GM12892 (cell line): ENCODE measurements at regions not wholly inside any gene's neighbourhood (a gene's known extent, or its start where the extent isn't known, plus 50 kb on each side); places are given as distances from the start of the nearest gene placed in this dataset.

Source experiments
- DNase-seq: peaks from one replicate; pipeline ENCODE4 v3.0.0; 2011; ENCODE audit not compliant: insufficient read length
- FAIRE-seq: peaks from 2 replicates; lab custom pipeline; 2011; peaks lifted over from hg19 to GRCh38; lab: Jason Lieb, UNC
- POLR2A ChIP-seq: IDR thresholded peaks from 2 replicates; pipeline ENCODE4 v1.6.1; 2011; ENCODE audit warnings: low read depth, low read length, control low read depth
- POLR2AphosphoS5 ChIP-seq: IDR thresholded peaks from 2 replicates; pipeline ENCODE4 v1.6.1; 2011; ENCODE audit warnings: low read depth, low read length, control low read depth
- TAF1 ChIP-seq: IDR thresholded peaks from 2 replicates; pipeline ENCODE4 v1.6.1; 2011; ENCODE audit warnings: low read depth, mild to moderate bottlenecking, control low read depth, low read length, borderline replicate concordance

DNA sequence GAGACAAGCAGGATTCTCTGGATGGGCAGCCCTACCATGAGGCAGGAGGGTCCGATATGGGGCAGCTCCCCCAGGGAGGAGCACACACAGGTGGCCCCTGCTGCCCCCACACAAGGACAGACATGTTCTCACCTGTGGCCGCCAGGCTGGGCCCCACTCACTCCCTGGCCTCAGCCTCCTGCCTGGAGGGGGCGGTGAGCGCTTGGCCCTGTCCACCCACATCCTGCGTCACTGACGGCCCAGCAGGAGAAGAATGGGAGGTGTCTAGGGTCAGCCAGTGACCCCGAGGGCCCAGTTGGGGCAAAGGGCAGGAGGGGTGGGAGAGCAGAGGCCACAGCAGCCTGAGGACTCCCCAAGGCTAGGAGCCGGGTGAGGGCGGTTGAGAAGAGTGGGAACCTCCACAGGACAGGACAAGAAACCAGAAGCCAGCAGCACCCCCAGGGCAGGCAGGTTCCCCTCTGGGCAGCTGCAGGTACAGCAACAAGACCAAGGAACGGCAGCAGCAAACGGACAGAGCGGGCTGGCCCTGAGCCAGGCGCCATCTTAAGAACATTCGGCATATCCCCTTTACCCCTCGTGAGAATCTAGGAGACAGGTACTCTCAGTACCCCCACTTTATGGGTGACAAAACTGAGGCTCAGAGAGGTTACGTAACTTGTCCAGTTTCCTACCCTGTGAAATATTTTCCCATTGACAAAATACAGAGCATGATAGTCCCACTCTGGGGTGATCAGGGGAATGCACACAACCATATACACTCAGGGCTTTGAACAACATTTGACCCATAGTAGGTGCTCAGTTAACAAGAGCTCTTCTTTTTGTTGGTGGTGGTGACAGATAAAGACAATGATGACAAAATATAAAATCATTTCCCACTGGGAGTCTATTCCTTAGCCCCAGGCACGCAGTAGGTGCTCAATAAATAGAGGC, 74.3 kb downstream of the NCOR2 start:
- TF ChIP-seq POLR2AphosphoS5 (no peak), TAF1 (no peak), POLR2A (no peak)
- FAIRE-seq (no peak), DNase-seq (no peak)

DNA sequence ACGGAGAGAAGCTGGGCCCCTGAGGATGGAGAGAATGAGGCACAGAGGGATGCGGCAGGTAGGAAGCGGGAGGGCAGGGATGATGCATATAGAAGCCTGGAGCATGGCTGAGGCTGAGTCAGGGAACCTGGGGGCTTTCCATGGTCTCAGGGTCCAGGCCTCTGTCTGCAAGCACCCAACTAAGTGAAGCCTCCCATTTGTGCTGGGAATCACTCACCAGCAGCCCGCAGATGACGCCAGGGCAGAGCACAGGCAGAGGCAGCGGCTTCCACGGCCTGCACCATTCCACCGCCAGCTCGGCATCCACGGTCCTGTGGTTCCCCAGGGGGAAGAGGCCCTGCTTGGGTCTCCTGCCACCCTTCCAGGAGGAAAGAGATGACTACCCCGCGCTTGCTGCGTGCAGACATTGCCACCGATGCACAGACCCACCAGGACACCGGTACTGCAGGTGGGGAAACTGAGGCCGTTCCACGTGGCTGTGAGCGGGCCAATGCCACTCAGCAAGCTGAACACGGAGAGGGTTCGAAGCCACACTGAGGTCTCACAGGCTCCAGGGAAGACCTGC, 75.5 kb downstream of the NCOR2 start:
- DNase-seq: no peak
- TF ChIP-seq TAF1 (no peak), POLR2AphosphoS5 (no peak), POLR2A (no peak)
- no peak for FAIRE-seq

DNA sequence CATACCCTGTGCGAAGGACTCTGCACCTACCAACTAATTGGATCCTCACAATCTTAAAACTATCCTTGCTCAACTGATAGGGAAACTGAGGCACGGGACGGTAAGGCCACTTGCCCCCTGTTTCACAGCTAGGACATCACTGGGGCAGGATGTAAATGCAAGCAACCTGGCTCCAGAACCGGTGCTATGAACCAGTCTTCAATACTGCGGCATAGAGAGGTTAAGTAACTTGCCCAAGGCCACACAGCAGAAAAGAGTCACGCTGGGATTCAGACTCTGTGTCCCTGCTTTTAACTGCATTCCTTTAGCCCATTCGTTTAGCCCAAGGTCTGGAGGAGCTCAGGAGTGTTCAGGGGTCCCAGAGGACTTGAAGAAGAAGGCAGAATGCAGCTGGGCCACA, 76.1 kb downstream of the NCOR2 start:
- no peak for TF ChIP-seq POLR2A
- no peak for TF ChIP-seq TAF1
- TF ChIP-seq POLR2AphosphoS5: no peak
- DNase-seq: no peak
- FAIRE-seq: no peak

DNA sequence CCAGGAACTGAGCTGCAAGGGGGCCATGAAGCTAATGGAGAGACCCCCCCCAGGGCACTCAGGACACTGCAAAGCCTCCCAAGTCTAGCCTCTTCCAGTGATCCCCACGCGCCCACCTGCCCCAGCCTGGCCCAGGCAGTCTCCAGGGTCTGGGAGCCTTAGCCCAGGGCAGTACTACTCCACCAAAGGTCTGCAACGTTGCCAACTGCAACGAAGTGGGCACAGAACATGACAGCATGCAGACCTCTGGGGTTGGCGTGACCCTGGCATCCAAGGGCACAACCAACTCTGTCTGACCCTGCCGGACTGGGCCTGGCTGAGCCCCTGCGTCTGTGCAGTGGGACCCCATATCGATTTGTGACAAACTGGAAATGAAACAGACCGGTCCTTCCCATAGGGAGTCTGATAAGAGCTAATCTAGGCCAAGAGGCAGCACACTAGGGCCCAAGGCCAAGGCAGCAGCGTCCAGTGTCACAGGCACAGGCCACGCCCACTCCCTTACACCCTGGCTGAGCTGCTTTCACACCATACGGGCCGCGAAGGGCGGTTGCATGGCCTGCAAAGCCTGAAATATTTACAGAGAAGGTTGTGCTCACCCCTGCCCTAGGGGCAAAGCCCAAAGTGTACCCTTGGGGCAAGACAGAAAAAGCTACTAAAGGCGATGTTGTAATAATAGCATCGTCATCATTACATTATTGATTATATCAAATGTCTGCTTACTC, 76.7 kb downstream of the NCOR2 start:
- TF ChIP-seq POLR2A (no peak), TAF1 (no peak), POLR2AphosphoS5 (no peak)
- no peak for DNase-seq
- FAIRE-seq: no peak

DNA sequence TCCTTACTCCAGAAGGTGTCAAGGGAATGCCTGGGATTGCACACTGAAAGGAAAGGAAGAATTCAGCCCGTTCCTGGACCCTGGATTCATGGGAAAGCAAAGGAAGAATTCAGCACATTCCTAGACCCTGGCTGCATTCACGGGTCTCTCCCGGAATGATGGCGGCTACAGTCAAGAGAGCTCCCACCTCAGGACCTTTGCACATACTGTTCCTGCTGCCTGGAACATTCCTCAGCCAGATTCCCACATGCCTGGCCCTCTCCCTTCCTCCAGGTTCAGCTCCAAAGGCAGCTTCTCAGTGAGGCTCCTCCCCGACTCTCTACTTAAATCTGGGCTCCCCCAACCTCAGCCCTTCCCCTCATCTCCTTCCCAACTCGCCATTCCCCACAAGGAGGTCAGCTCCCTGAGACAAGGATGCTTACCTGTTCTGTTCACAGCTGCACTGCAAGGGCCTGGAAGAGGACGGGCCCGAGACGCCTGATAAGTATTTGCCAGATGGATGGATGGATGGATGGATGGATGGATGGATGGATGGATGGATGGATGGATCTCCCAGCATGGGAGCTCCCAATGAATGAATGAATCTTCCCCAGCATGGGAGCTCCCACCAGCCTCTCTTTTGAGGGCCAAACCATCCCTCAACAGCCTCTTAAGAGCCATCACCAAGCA, 77.4 kb downstream of the NCOR2 start:
- TF ChIP-seq POLR2AphosphoS5: no peak
- TF ChIP-seq TAF1: no peak
- TF ChIP-seq POLR2A: no peak
- no peak for FAIRE-seq
- no peak for DNase-seq

DNA sequence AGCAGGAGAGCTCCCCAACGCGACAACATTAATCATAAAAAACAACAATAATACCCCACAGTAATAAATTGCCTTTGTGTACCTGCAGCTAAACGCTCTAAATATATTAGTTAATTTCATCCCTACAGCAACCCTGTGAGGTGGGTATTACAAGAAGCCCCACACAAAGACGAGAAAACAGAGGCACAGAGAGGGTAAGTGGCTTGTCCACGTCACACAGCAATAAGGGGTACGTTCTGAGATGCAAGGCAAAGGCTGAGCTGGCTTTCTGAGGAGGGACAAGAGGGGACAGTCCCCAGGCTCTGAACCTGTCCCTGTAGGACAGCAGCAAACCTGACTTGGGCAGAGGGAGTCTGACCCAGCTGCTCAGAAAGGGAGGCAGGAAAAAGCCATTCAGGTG, 78.2 kb downstream of the NCOR2 start:
- DNase-seq: no peak
- no peak for FAIRE-seq
- TF ChIP-seq TAF1 (no peak), POLR2AphosphoS5 (no peak), POLR2A (no peak)

DNA sequence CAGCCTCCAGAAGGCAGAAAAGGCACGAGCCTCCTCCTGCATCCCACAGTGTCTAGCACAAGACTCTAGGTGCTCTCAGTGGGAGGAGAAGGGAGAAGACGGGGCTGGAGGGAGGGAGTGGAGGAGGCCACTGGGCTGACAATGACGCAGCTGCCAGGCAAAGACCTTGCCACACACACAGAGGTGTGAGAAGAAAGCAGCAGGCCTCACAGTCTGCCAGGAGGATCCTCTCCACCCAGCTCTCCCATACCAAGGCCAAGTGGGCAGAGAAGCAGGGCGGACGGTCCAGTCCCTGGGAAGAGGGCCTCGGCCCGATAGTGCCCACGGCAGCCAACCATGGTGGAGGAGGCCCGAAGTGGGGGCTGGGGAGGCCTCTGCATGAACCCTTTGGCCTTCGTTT, 78.9 kb downstream of the NCOR2 start:
- TF ChIP-seq TAF1 (no peak), POLR2A (no peak), POLR2AphosphoS5 (no peak)
- DNase-seq (no peak), FAIRE-seq (no peak)

DNA sequence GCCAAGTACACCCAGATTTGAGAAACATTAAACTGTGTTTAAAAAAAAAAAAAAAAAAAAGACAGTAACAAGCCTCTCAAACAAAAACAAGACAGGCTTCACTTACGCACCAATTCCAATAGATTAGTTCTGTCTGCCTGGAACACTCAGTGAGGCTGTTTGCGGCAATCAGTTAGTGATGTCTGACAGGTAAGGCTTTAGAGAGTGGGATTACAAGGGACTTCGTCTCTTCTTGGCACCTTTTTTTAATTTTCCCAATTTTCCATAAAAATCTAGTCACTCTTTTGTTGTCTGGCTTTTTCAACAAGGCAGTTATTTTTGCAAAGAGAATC, 79.6 kb downstream of the NCOR2 start:
- DNase-seq (no peak), FAIRE-seq (peak; percentile 48)
- TF ChIP-seq POLR2AphosphoS5: no peak

DNA sequence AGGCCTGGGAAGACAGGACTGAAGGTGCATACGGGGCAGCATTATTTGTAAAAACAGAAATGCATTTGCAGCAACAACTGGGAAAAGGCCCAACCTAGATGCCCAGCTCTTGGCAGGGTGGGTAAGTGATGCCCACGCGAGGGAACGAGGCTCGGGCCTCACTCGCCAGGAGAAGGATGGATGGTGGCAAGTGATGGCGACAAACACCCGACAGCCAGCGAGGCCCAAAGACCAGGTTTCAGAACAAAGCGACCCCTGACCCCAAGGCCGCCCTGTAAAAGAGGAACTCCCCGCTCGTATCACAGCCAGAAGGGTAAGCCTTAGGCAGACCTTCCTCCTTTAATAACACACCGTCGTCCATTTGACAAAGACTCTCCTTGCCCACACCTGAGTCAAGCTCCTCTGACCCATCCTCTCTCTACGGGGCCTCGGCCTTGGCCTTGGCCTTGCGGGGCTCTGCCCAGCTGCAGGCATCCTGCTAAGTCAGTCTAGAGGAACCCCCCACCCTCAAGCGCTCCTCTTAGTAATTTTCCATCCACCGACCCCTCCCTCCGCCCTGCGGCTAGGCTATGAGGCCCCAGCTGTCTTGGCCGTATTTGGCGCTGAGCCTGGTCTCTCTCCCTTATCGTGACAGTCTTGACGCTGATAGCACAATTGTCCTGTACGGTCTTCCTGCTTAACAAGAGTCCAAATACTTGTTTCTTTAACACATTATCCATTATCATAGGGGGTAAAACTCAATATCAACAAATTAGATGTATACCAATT, 80.2 kb downstream of the NCOR2 start:
- FAIRE-seq: no peak
- TF ChIP-seq POLR2AphosphoS5 (no peak), TAF1 (no peak), POLR2A (no peak)
- DNase-seq: no peak

DNA sequence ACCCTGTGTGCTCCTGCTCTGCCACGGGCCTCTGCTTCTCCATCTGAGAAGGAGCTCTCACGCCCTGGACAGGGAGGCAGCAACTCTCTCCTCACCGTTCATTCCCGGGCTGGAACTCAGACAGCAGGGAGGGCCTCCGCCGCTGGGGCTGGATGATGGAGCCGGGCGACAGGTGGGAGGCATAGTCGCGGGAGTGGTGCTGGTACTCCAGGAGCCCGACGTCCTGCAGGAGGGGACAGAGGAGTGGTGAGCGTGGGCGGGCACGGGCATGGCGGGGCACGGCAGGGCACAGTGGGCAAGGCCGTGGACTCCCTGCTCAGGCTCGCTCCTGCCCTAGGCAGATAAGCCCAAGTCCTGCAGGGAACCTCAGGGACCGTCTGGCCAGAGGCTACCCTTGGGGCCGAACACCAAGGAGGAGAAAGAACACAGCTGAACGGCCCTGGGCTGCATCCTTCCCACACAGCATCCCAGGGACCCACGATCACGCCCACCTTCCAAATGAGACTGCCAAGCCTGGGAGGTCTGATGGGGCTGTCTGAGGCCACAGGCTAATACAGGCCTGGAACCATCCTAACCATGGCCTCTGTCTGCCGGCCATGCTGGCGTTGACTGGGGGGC, 81.0 kb downstream of the NCOR2 start:
- DNase-seq: no peak
- TF ChIP-seq POLR2AphosphoS5: no peak
- no peak for TF ChIP-seq TAF1
- TF ChIP-seq POLR2A: no peak
- FAIRE-seq: no peak

DNA sequence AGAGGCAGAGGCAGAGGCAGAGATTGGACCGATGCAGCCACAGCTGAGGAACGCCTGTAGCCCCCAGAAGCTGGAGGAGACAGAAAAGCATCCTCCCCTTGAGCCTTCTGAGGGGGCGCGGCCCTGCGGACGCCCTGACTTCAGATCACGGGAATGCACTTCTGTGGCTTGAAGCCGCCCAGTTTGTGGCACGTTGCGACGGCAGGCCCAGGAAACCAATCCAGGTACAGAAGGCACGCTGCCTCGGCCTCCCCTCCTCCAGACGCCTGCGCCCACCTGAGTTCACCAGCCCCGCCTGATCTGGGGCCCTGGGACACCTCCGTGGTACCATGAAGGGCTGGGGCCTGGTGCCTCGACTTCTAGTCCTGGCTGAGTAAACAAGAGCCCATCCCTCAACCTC, 82.0 kb downstream of the NCOR2 start:
- DNase-seq (no peak), FAIRE-seq (no peak)
- TF ChIP-seq POLR2A: no peak
- TF ChIP-seq TAF1: no peak
- no peak for TF ChIP-seq POLR2AphosphoS5
